Urinary bladder (tissue), 3 donors: ENCODE measurements at regions not wholly inside any gene's neighbourhood (a gene's known extent, or its start where the extent isn't known, plus 50 kb on each side); places are given as distances from the start of the nearest gene placed in this dataset.
"Not testable (repeated sequence)": the region's sequence is repeated elsewhere in the genome, so short reads cannot be mapped to it uniquely, and the experiment has no call there.

Experiments used
- DNase-seq: peaks from one replicate; pipeline ENCODE4 v3.0.0-alpha.2; 2015; ENCODE audit errors: extremely low spot score
- H3K27ac ChIP-seq: one replicate; pipeline ENCODE4 v1.5.1; 2013; ENCODE audit warnings: low read depth, mild to moderate bottlenecking, moderate library complexity
- H3K36me3 ChIP-seq: one replicate; pipeline ENCODE4 v1.6.1; 2013; ENCODE audit warnings: mild to moderate bottlenecking, moderate library complexity; ENCODE audit not compliant: insufficient read depth
- H3K4me1 ChIP-seq: one replicate; pipeline ENCODE4 v1.6.1; 2013; ENCODE audit warnings: mild to moderate bottlenecking, moderate library complexity; ENCODE audit not compliant: insufficient read depth
- H3K4me3 ChIP-seq: one replicate; pipeline ENCODE4 v1.5.1; 2013; ENCODE audit warnings: low read depth, low read length
- WGBS: extraction: QIAGEN DNeasy Blood & Tissue Kit; methylation state at CpG from one replicate; pipeline ENCODE4 v1.1.7; 2013; 5-methylcytosine and 5-hydroxymethylcytosine counted together
- donor health status: healthy with polysubstance abuse.
- donor health status: healthy.

- WGBS, result 85% methylated on average over 2 of the region's 2 CpGs
- DNase-seq, result no peak
Measured at GRCh38 chr2:52343706-52344266, 1311.9 kb upstream of the NRXN1 start.

GRCh38 chr2:52343010-52343409 is 1311.1 kb upstream of the NRXN1 start:
- no peaks in the 10 kb centered on the region for H3K36me3 ChIP-seq
- DNase-seq, result no peak
- no peak overlapping the region for H3K4me3 ChIP-seq
- WGBS, result 85% methylated on average over 1 of the region's 1 CpG
- no peaks in the 10 kb centered on the region for H3K4me1 ChIP-seq
- no peak overlapping the region for H3K27ac ChIP-seq

More at GRCh38 chr2:52343706-52344266, 1311.9 kb upstream of the NRXN1 start:
- no peak overlapping the region for H3K4me3 ChIP-seq
- no peaks in the 10 kb centered on the region for H3K36me3 ChIP-seq
- H3K27ac ChIP-seq, result no peak overlapping the region
- no peaks in the 10 kb centered on the region for H3K4me1 ChIP-seq

- Histone ChIP-seq H3K4me3 (no peak overlapping the region), H3K36me3 (no peaks in the 10 kb centered on the region), H3K27ac (no peak overlapping the region), H3K4me1 (no peaks in the 10 kb centered on the region)
- 67% methylated on average over 4 of the region's 4 CpGs for WGBS
- DNase-seq, result no peak
Measured at GRCh38 chr2:52342458-52342857, 1310.5 kb upstream of the NRXN1 start.

GRCh38 chr2:52341732-52342131 is 1309.8 kb upstream of the NRXN1 start:
- Histone ChIP-seq H3K4me3 (no peak overlapping the region), H3K36me3 (no peaks in the 10 kb centered on the region), H3K27ac (no peak overlapping the region), H3K4me1 (no peaks in the 10 kb centered on the region)
- no peak for DNase-seq
- WGBS, result 88% methylated on average over 3 of the region's 3 CpGs

- DNase-seq, result no peak
- H3K4me3 ChIP-seq, result no peak overlapping the region
- no peak overlapping the region for H3K27ac ChIP-seq
- H3K36me3 ChIP-seq, result no peaks in the 10 kb centered on the region
- no peaks in the 10 kb centered on the region for H3K4me1 ChIP-seq
- 40% methylated on average over 1 of the region's 1 CpG for WGBS
Measured at GRCh38 chr2:52340171-52340570, 1308.2 kb upstream of the NRXN1 start.

- 92% methylated on average over 6 of the region's 7 CpGs for WGBS
Measured at GRCh38 chr2:52337786-52338185, 1305.9 kb upstream of the NRXN1 start.

GRCh38 chr2:52336951-52337350 is 1305.0 kb upstream of the NRXN1 start:
- DNase-seq, result no peak
- Histone ChIP-seq H3K4me1 (no peaks in the 10 kb centered on the region), H3K4me3 (no peak overlapping the region), H3K27ac (no peak overlapping the region), H3K36me3 (no peaks in the 10 kb centered on the region)
- 61% methylated on average over 2 of the region's 2 CpGs for WGBS

More at GRCh38 chr2:52337786-52338185, 1305.9 kb upstream of the NRXN1 start:
- H3K4me1 ChIP-seq, DNase-seq, H3K4me3 ChIP-seq, H3K36me3 ChIP-seq, H3K27ac ChIP-seq: not testable (repeated sequence)

GRCh38 chr2:52335727-52336126 is 1303.8 kb upstream of the NRXN1 start:
- no peak for DNase-seq
- H3K27ac ChIP-seq, result no peak overlapping the region
- no peaks in the 10 kb centered on the region for H3K4me1 ChIP-seq
- WGBS, result 74% methylated on average over 1 of the region's 1 CpG
- no peaks in the 10 kb centered on the region for H3K36me3 ChIP-seq
- H3K4me3 ChIP-seq, result no peak overlapping the region

- WGBS, result 65% methylated on average over 4 of the region's 4 CpGs
- no peaks in the 10 kb centered on the region for H3K36me3 ChIP-seq
- H3K27ac ChIP-seq, result no peak overlapping the region
Measured at GRCh38 chr2:52334185-52334584, 1302.3 kb upstream of the NRXN1 start.

GRCh38 chr2:52327641-52328040 is 1295.7 kb upstream of the NRXN1 start:
- no peaks in the 10 kb centered on the region for H3K36me3 ChIP-seq
- WGBS, result over 99% methylated on average over 2 of the region's 2 CpGs
- no peak overlapping the region for H3K27ac ChIP-seq
- no peak for DNase-seq
- H3K4me1 ChIP-seq, result no peaks in the 10 kb centered on the region
- no peak overlapping the region for H3K4me3 ChIP-seq

More at GRCh38 chr2:52334185-52334584, 1302.3 kb upstream of the NRXN1 start:
- Histone ChIP-seq H3K4me3 (no peak overlapping the region), H3K4me1 (no peaks in the 10 kb centered on the region)
- no peak for DNase-seq

GRCh38 chr2:52314231-52314630 is 1282.3 kb upstream of the NRXN1 start:
- Histone ChIP-seq H3K36me3 (no peaks in the 10 kb centered on the region), H3K4me1 (no peaks in the 10 kb centered on the region), H3K4me3 (no peak overlapping the region), H3K27ac (no peak overlapping the region)
- 97% methylated on average over 3 of the region's 3 CpGs for WGBS
- DNase-seq, result no peak

- WGBS, result 87% methylated on average over 2 of the region's 2 CpGs
- no peak overlapping the region for H3K27ac ChIP-seq
- no peaks in the 10 kb centered on the region for H3K36me3 ChIP-seq
- DNase-seq, result no peak
- H3K4me3 ChIP-seq, result no peak overlapping the region
- H3K4me1 ChIP-seq, result no peaks in the 10 kb centered on the region
Measured at GRCh38 chr2:52312486-52312885, 1280.6 kb upstream of the NRXN1 start.

GRCh38 chr2:52311862-52312261 is 1279.9 kb upstream of the NRXN1 start:
- Histone ChIP-seq H3K4me1 (no peaks in the 10 kb centered on the region), H3K27ac (no peak overlapping the region), H3K4me3 (no peak overlapping the region), H3K36me3 (no peaks in the 10 kb centered on the region)
- DNase-seq, result no peak
- WGBS, result 54% methylated on average over 5 of the region's 5 CpGs

- Histone ChIP-seq H3K36me3 (no peaks in the 10 kb centered on the region), H3K27ac (no peak overlapping the region), H3K4me3 (no peak overlapping the region), H3K4me1 (no peaks in the 10 kb centered on the region)
- WGBS, result 69% methylated on average over 2 of the region's 2 CpGs
- DNase-seq, result no peak
Measured at GRCh38 chr2:52308156-52308555, 1276.2 kb upstream of the NRXN1 start.

GRCh38 chr2:52294628-52295027 is 1262.7 kb upstream of the NRXN1 start:
- Histone ChIP-seq H3K4me3 (no peak overlapping the region), H3K36me3 (no peaks in the 10 kb centered on the region), H3K4me1 (no peaks in the 10 kb centered on the region), H3K27ac (no peak overlapping the region)
- no peak for DNase-seq
- 49% methylated on average over 1 of the region's 1 CpG for WGBS
